ENCODE measurements at regions not wholly inside any gene's neighbourhood (a gene's known extent, or its start where the extent isn't known, plus 50 kb on each side); places are given as distances from the start of the nearest gene placed in this dataset.
"Not testable (repeated sequence)": the region's sequence is repeated elsewhere in the genome, so short reads cannot be mapped to it uniquely, and the experiment has no call there.

DNA sequence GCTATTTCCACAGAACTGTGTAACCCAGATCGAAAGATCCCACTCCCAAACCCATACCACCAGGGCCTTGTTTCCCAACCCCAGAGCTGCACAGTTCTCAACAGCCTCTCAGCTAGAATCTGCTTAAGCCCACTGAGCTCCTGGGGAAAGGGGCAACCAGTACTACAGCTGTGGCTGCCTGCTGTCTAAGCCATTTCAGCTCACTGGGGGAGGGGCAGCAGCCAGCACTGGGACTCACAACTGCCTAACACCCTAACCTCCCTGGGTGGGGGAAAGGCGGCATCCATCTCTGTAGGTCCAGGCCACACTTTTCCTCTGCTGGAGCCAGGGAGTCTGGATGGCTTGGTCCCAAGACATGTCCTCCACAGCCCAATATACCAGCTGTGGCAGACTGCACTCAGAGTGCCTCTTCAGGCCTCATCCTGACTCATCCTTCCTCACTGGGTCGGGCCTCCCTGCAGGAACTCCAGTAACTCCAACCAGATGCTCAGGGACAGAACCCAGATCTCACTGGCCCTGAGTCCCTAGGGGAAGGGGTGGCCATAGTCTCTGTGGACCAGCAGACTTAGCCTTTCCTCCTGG, 241.4 kb downstream of the HINT1 start:
- Mint-ChIP-seq H3K36me3 (no peaks in the 10 kb centered on the region), H3K4me3 (no peak overlapping the region), H3K4me1 (no peaks in the 10 kb centered on the region), H3K27ac (no peak overlapping the region), H3K9me3 (no peaks in the 10 kb centered on the region)
- no peak for DNase-seq (ENCODE audit: low spot score in 2 of 2)
- peak; percentile 39 for ATAC-seq

DNA sequence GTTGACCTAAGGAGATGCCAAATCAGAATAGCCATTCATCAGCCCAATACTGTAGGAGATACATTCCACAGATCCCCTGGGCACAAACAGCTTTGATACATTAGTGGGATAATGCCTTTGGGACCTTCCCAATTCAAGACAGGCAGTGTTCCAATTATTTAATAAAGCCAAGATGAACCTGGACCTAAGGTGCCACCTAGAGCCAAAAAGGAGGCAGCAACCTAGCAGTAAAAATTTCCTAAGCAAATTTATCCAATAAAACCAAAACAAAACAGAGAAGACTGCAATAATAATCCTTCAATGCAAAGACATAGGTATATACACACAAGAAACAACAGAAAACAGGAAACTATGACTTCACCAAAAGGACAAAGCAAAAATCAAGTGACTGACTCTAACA, 253.0 kb downstream of the HINT1 start:
- ATAC-seq, result no peak
- DNase-seq (ENCODE audit: low spot score in 2 of 2), result no peak
- no peaks in the 10 kb centered on the region for H3K9me3 Mint-ChIP-seq
- H3K36me3 Mint-ChIP-seq, result no peaks in the 10 kb centered on the region
- no peak overlapping the region for H3K27ac Mint-ChIP-seq
- no peak overlapping the region for H3K4me3 Mint-ChIP-seq
- no peaks in the 10 kb centered on the region for H3K4me1 Mint-ChIP-seq

DNA sequence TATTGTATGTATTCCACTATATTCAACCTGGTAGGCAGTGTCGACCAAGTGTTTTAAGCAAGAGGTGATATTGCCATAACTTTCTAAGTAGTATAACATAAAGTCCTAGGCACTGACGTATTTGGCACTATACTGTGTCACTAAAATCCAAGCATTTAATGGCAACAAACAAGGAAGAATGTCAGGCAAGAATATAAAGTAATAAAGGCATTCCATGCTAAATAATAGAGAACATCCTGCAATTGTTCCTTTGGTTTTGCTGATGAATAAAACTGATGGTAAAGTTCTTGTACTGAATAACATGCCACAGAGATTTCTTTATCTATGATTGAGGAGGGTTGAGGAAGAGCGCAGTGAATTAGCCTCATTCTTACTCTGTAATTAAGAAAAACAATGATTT, 256.9 kb downstream of the HINT1 start:
- no peak overlapping the region for H3K27ac Mint-ChIP-seq
- no peaks in the 10 kb centered on the region for H3K36me3 Mint-ChIP-seq
- ATAC-seq (no peak), DNase-seq (ENCODE audit: low spot score in 2 of 2) (no peak)
- no peak overlapping the region for H3K4me3 Mint-ChIP-seq
- H3K9me3 Mint-ChIP-seq, result no peaks in the 10 kb centered on the region
- no peaks in the 10 kb centered on the region for H3K4me1 Mint-ChIP-seq

DNA sequence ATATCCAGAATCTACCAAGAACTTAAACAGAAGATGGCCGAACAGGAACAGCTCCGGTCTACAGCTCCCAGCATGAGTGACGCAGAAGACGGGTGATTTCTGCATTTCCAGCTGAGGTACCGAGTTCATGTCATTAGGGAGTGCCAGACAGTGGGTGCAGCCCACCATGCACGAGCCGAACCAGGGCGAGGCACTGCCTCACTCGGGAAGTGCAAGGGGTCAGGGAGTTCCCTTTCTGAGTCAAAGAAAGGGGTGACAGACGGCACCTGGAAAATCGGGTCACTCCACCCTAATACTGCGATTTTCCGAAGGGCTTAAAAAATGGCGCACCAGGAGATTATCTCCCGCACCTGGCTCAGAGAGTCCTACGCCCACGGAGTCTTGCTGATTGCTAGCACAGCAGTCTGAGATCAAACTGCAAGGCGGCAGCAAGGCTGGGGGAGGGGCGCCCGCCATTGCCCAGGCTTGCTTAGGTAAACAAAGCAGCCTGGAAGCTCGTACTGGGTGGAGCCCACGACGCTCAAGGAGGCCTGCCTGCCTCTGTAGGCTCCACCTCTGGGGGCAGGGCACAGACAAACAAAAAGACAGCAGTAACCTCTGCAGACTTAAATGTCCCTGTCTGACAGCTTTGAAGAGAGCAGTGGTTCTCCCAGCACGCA, 267.4 kb downstream of the HINT1 start:
- not testable (repeated sequence) for H3K27ac Mint-ChIP-seq; H3K4me3 Mint-ChIP-seq; ATAC-seq; DNase-seq (ENCODE audit: low spot score in 2 of 2); H3K9me3 Mint-ChIP-seq; H3K36me3 Mint-ChIP-seq; H3K4me1 Mint-ChIP-seq

DNA sequence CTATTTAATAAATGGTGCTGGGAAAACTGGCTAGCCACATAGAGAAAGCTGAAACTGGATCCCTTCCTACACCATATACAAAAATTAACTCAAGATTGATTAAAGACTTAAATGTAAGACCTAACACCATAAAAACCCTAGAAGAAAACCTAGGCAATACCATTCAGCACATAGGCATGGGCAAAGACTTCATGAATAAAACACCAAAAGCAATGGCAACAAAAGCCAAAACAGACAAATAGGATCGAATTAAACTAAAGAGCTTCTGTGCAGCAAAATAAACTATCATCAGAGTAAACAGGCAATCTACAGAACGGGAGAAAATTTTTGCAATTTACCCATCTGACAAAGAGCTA, 267.9 kb downstream of the HINT1 start:
- not testable (repeated sequence) for H3K4me3 Mint-ChIP-seq; H3K9me3 Mint-ChIP-seq; H3K36me3 Mint-ChIP-seq; DNase-seq (ENCODE audit: low spot score in 2 of 2); ATAC-seq; H3K27ac Mint-ChIP-seq; H3K4me1 Mint-ChIP-seq

DNA sequence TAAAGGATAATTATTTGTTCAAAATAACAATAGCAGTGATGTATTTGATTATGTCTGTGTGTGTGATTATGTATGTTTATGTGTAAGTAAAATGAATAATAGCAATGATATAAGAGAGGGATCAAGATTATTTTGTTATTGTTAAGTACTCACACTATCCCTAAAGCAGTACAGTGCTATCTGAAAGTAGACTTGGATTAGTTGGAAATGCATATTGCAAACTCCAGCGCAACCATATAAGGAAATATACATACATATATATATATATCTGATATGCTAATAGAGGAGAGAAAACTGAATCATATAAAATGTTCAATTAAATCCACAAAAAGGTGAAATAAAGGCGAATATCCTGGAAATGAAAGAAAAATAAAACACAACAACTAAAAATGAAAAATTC, 268.4 kb downstream of the HINT1 start:
- H3K4me1 Mint-ChIP-seq, result no peaks in the 10 kb centered on the region
- peaks cover 4% of the 10 kb centered on the region for H3K9me3 Mint-ChIP-seq
- H3K27ac Mint-ChIP-seq, result no peak overlapping the region
- DNase-seq (ENCODE audit: low spot score in 2 of 2) (no peak), ATAC-seq (no peak)
- no peaks in the 10 kb centered on the region for H3K36me3 Mint-ChIP-seq
- no peak overlapping the region for H3K4me3 Mint-ChIP-seq

DNA sequence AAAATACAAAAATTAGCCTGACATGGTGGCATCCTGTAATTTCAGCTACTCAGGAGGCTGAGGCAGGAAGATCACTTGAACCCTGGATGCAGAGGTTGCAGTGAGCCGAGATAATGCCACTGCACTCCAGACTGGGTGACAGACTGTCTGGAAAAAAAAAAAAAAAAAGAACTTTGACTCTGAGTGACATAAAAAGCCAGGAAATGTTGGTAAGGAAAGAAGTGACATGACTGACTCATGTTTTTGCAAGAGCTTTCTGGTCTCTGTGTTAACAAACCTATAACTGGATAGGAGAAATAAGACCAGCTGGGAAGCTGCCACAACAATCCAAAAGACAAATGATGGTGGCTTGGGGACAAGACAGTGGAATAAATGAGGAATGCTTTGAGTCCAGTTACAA, 272.1 kb downstream of the HINT1 start:
- Mint-ChIP-seq H3K4me3 (no peak overlapping the region), H3K27ac (no peak overlapping the region), H3K4me1 (no peaks in the 10 kb centered on the region), H3K36me3 (no peaks in the 10 kb centered on the region), H3K9me3 (peaks cover 2% of the 10 kb centered on the region)
- DNase-seq (ENCODE audit: low spot score in 2 of 2) (no peak), ATAC-seq (no peak)

DNA sequence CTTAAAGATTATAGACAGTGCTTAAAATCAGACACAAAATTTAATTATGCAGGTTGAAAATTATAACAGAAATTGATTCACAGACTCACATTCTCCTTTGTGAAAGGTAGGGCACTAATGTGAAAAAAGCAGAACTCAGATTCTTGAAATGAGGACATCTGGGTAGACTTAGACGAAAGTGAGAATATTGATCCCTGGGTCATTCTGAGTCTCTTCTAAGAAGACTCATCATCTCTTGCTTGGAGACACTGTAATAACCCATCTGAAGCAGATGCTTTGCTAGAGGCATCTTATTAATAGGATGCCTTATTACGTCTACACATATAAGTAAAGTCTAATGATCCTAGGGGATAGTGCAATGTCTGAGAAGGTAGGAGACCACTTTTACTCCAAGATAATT, 274.4 kb downstream of the HINT1 start:
- ATAC-seq, result no peak
- DNase-seq (ENCODE audit: low spot score in 2 of 2), result no peak
- H3K4me1 Mint-ChIP-seq, result no peaks in the 10 kb centered on the region
- H3K4me3 Mint-ChIP-seq, result no peak overlapping the region
- no peaks in the 10 kb centered on the region for H3K36me3 Mint-ChIP-seq
- peaks cover 2% of the 10 kb centered on the region for H3K9me3 Mint-ChIP-seq
- no peak overlapping the region for H3K27ac Mint-ChIP-seq

DNA sequence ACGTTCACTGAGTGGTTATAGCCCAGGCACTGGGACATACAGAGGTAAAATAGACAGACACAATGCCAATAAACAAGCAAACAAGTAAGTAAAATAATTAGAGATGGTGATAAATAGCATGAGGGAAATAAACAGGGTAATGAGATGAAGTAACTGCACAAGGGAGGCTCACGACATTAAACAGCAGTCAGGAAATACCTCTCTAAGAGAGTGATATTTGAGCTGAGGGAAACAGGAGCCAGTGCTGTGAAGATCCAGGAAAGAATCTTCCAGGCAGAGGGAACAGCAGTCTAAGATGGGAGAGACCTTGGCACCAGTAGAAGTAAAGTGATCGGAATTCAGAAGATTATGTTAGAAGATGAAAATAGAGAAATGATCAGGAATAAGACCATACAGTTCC, 279.4 kb downstream of the HINT1 start:
- no peak overlapping the region for H3K27ac Mint-ChIP-seq
- no peak overlapping the region for H3K4me3 Mint-ChIP-seq
- DNase-seq (ENCODE audit: low spot score in 2 of 2), result no peak
- no peak for ATAC-seq
- H3K9me3 Mint-ChIP-seq, result no peaks in the 10 kb centered on the region
- no peaks in the 10 kb centered on the region for H3K36me3 Mint-ChIP-seq
- no peaks in the 10 kb centered on the region for H3K4me1 Mint-ChIP-seq

DNA sequence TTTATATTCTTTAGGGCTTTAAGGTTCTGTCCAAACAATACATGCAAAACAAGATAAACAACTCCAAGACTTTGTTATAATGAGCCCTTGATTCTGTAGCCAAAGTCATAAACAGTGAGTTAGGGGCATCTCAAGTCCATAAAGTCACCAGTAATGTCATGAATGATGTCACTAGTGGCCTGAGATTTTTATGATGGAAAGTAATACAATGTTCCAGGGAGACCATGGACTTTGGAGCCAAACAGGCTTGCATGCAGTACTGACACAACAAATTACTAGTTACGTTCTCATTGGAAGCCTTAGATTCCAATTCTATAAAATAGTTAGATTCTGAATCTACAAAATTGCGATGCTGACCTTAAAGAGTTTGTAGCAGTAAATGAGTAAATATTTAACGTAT, 280.0 kb downstream of the HINT1 start:
- Mint-ChIP-seq H3K36me3 (no peaks in the 10 kb centered on the region), H3K4me1 (no peaks in the 10 kb centered on the region), H3K4me3 (no peak overlapping the region), H3K9me3 (no peaks in the 10 kb centered on the region), H3K27ac (no peak overlapping the region)
- ATAC-seq (no peak), DNase-seq (ENCODE audit: low spot score in 2 of 2) (no peak)

DNA sequence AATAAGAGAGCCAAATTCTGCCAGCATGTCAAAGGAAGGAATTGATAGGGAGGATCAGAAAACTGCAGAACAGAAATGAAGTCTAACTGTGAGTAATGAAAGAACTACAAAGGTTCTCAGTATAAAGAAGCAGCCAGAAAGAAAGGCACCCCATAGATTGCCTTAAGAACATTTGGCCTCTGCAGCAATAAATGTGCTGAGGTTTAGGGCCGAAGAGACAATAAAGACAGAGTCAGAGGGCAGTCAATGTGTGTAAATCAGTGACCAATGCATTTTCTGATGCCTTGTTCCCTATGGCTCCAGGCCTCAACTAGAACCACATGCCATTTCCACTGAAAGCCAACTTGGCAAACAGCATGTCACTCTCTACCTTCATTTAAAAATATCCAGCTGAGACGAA, 281.0 kb downstream of the HINT1 start:
- no peak for DNase-seq (ENCODE audit: low spot score in 2 of 2)
- no peak overlapping the region for H3K4me3 Mint-ChIP-seq
- no peaks in the 10 kb centered on the region for H3K36me3 Mint-ChIP-seq
- no peaks in the 10 kb centered on the region for H3K9me3 Mint-ChIP-seq
- no peaks in the 10 kb centered on the region for H3K4me1 Mint-ChIP-seq
- H3K27ac Mint-ChIP-seq, result no peak overlapping the region
- ATAC-seq, result no peak

DNA sequence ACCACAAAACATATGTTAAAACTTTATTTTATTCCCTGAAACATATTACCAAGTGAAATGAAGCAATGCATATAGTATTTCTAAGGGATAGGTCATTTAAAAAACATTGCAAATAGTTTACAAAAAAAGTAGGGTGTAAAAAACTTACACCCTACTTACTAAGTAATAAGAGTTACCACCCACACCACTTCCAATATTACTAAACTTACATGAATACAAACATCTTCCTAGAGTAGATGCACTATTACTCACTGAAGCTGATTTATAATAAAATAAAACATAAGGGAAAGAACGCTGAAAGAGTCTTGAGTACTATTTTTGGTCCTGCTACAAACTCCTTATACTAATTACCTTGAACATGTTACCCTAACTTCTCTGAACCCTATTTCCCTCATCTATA, 289.4 kb downstream of the HINT1 start:
- no peaks in the 10 kb centered on the region for H3K36me3 Mint-ChIP-seq
- DNase-seq (ENCODE audit: low spot score in 2 of 2) (no peak), ATAC-seq (peak; percentile 72)
- no peaks in the 10 kb centered on the region for H3K4me1 Mint-ChIP-seq
- no peaks in the 10 kb centered on the region for H3K9me3 Mint-ChIP-seq
- H3K4me3 Mint-ChIP-seq, result no peak overlapping the region
- no peak overlapping the region for H3K27ac Mint-ChIP-seq

DNA sequence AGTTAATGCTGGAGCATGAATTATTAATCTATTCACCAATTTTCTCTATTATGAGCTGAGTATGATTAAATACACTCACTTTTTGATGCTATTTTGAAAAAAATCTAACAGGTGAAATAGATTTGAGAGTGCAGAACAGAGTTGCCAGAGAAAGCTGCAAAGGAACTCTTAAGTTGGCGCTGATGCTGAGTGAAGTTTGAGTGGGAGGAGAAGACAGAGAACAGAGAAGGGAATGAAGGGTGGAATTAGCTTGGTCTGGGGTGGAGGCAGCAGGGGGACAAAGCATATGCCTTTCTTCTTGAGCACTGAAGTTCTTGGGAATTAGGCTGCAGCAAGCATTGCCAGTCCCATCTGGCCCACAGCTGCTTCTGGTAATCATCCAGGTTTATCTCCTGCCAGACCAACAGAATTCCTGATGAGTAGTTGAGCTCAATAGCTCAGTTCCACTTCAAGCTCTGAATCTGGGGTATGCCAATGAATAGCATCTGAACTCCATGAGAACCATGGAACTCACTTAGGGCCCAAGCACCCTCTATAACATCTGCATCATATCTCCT, 290.1 kb downstream of the HINT1 start:
- Mint-ChIP-seq H3K4me1 (no peaks in the 10 kb centered on the region), H3K27ac (no peak overlapping the region), H3K36me3 (no peaks in the 10 kb centered on the region), H3K9me3 (no peaks in the 10 kb centered on the region), H3K4me3 (no peak overlapping the region)
- ATAC-seq, result no peak
- no peak for DNase-seq (ENCODE audit: low spot score in 2 of 2)

DNA sequence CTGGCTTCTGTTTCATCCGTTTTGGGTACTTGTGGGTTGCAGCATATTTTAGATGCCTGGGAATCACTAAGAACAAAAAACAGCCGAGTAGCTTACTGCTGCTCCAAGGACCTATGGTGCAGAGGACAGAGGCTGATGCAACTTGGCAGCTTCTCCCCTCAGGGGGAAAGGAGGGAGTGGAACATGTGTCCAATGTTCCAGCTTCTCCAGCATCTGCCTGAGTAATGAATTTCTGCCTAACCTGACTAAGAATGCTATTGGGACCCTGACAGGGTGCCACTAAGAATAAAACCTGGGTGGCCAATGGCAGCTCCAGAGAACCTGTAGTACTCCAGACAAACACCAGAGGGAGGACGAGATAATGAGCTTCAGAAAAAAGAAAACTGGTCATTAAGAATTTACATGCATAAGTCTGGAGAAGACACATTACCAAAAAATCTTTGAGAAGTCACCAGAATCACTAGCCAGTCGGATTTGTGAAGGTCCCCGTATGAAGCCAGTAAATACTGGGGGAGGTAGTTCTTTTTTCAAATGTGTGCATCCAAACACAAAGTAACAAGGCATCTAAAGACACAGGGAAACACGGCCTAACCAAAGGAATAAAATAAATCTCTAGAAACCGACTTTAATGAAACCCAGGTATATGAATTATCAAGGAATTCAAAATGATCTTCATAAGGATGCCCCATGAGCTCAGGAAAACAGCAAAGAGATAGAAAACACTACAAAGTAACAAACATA, 293.5 kb downstream of the HINT1 start:
- Mint-ChIP-seq H3K36me3 (no peaks in the 10 kb centered on the region), H3K9me3 (no peaks in the 10 kb centered on the region), H3K4me3 (no peak overlapping the region), H3K4me1 (no peaks in the 10 kb centered on the region), H3K27ac (no peak overlapping the region)
- peak; percentile 53 for ATAC-seq
- peak; percentile 40 to 74 for DNase-seq (ENCODE audit: low spot score in 2 of 2)

DNA sequence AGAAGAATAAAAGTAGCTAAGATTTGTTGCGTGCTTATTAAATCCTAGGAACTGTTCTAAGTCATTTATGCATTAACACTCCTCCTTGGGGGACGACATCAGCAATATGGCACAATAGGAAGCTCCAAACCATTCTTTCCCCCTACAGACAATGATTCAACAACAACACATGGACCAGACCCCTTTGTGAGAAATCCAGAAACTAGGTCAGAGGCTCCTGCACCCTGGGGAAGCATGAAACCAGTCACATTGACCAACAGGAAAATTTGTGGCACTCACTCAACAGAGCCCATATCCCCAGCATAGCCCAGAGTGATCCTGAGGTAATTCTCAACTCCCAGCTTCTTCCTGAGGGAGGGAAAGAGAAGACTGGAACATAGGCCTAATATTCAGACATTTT, 294.4 kb downstream of the HINT1 start:
- Mint-ChIP-seq H3K9me3 (no peaks in the 10 kb centered on the region), H3K4me1 (no peaks in the 10 kb centered on the region), H3K27ac (no peak overlapping the region), H3K4me3 (no peak overlapping the region), H3K36me3 (no peaks in the 10 kb centered on the region)
- DNase-seq (ENCODE audit: low spot score in 2 of 2) (no peak), ATAC-seq (no peak)

DNA sequence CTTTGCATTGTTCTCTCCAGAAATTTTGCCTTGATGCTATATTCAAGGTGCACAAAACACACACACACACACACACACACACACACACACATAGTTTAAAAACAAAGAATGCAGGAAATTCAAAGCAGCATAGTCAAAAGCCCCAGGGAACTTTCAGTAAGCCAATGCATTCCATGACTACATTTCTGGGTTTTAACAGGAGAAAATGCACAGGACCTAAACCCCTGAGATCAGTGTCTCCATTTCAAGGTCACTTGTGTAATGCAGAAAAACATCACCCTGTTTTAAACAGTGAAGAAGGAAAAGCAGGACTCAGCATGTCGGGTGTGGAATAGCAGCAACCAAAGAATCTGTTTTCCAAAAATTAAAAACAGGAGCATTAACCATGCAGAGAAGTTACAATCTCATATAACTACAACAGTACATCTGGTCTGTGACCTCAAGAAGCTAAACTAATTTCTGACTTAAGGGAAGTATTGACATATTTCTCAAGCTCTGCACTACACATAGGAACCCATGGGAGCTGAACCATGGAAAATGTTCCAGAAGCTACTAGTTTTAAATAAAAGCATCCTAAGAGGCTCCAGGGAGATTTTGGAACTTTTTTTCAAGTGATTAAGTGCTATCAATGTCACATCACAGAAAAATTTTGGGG, 296.7 kb downstream of the HINT1 start:
- H3K27ac Mint-ChIP-seq, result no peak overlapping the region
- ATAC-seq (no peak), DNase-seq (ENCODE audit: low spot score in 2 of 2) (no peak)
- H3K4me3 Mint-ChIP-seq, result no peak overlapping the region
- H3K9me3 Mint-ChIP-seq, result no peaks in the 10 kb centered on the region
- H3K4me1 Mint-ChIP-seq, result no peaks in the 10 kb centered on the region
- no peaks in the 10 kb centered on the region for H3K36me3 Mint-ChIP-seq

Measured in stimulated activated effector memory CD8-positive, alpha-beta T cell treated with anti-CD3 and anti-CD28 coated beads, Interleukin-12 subunit alpha, Interleukin-12 subunit beta, amount 100 ng/mL, for 72 hours (primary cell).